ENCODE measurements at regions not wholly inside any gene's neighbourhood (a gene's known extent, or its start where the extent isn't known, plus 50 kb on each side); places are given as distances from the start of the nearest gene placed in this dataset.
"Not testable (repeated sequence)": the region's sequence is repeated elsewhere in the genome, so short reads cannot be mapped to it uniquely, and the experiment has no call there.

DNA sequence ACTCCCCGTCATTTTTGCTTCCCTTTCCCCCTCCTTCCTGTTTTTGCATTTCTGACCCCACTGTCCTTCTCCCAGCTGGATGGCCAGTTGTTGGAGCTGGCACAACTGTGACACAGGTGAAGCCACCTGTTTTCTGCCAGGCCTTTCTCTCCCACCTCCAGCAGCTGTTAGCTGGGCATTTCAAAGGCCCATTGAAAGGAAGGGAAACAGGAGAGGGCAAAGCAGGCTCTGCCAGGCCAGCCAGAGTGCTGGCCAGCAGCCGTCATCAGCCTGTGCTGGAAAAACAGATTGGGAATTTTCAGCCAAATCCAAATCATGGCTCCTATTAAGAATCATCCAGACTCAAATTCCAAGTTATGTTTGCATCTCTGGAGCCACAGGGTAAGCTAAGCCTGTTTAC is 155.2 kb upstream of the C2CD4B start:
- Histone ChIP-seq H3K9ac (ENCODE audit: low read length in 2 of 2) (no peak overlapping the region), H3K9me3 (ENCODE audit: control insufficient read depth in 2 of 2, low read length in 2 of 2) (no peaks in the 10 kb centered on the region), H3K27ac (ENCODE audit: low read length) (no peak overlapping the region), H3K36me3 (ENCODE audit: control insufficient read depth in 2 of 2, insufficient read depth in 2 of 2, low read length in 2 of 2) (no peaks in the 10 kb centered on the region), H3K27me3 (ENCODE audit: control insufficient read depth in 1 of 2, insufficient read depth in 2 of 2, low read length in 2 of 2) (no peaks in the 10 kb centered on the region), H3K4me3 (ENCODE audit: low read length in 2 of 2) (no peak overlapping the region), H3K4me1 (ENCODE audit: control insufficient read depth, insufficient read depth, low read length) (peaks cover 3% of the 10 kb centered on the region)

DNA sequence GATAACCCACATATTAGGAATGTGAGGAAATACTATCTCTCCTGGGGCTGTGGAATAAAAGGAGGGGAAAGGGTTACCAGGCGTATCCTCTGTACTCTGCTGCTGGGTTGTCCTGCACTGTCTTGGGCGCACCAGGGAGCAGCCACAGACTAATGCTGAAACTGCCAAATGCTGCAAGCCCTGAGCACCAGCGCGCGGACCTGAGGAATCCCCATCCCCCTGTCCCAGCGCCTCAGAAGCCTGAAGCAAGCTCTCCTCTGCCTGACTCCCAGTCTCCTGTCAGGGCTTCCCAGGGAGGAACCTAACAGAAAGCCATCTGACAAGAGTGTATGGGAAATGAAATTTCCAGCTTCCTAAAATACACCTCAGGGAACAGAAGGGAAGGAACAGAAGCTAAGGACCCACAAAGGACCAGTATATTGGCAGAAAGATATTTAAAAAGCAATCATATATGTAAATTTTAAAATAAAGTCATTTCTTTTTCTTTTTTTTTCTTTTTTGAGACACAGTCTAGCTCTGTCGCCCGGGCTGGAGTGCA is 158.3 kb upstream of the C2CD4B start:
- no peak overlapping the region for H3K4me3 ChIP-seq (ENCODE audit: low read length in 2 of 2)
- H3K9me3 ChIP-seq (ENCODE audit: control insufficient read depth in 2 of 2, low read length in 2 of 2) = no peaks in the 10 kb centered on the region
- no peaks in the 10 kb centered on the region for H3K36me3 ChIP-seq (ENCODE audit: control insufficient read depth in 2 of 2, insufficient read depth in 2 of 2, low read length in 2 of 2)
- no peak overlapping the region for H3K27ac ChIP-seq (ENCODE audit: low read length)
- no peak overlapping the region for H3K9ac ChIP-seq (ENCODE audit: low read length in 2 of 2)
- peaks cover 3% of the 10 kb centered on the region for H3K4me1 ChIP-seq (ENCODE audit: control insufficient read depth, insufficient read depth, low read length)
- H3K27me3 ChIP-seq (ENCODE audit: control insufficient read depth in 1 of 2, insufficient read depth in 2 of 2, low read length in 2 of 2) = no peaks in the 10 kb centered on the region

DNA sequence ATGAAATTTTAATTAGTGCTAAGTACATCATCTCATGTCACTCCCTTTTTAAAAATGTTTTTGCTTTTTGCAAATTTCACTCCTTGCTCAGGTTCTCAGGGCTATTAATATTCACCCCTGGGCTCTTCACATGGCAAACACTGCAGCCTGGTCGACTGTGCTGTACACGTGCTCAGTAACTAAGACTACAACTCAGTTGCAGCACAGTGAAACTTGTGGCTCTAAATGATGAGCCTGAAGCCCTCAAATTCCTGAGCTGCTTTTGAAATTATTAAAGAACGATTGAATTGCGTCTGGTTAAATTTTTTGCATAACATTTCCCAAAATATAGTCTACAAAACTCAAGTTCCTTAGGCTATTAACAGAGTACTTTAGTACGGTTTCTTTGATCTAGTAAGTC is 159.3 kb upstream of the C2CD4B start:
- H3K4me3 ChIP-seq (ENCODE audit: low read length in 2 of 2) = no peak overlapping the region
- H3K27ac ChIP-seq (ENCODE audit: low read length) = no peak overlapping the region
- no peaks in the 10 kb centered on the region for H3K27me3 ChIP-seq (ENCODE audit: control insufficient read depth in 1 of 2, insufficient read depth in 2 of 2, low read length in 2 of 2)
- H3K9ac ChIP-seq (ENCODE audit: low read length in 2 of 2) = no peak overlapping the region
- no peaks in the 10 kb centered on the region for H3K9me3 ChIP-seq (ENCODE audit: control insufficient read depth in 2 of 2, low read length in 2 of 2)
- H3K4me1 ChIP-seq (ENCODE audit: control insufficient read depth, insufficient read depth, low read length) = peaks cover 3% of the 10 kb centered on the region
- H3K36me3 ChIP-seq (ENCODE audit: control insufficient read depth in 2 of 2, insufficient read depth in 2 of 2, low read length in 2 of 2) = no peaks in the 10 kb centered on the region

DNA sequence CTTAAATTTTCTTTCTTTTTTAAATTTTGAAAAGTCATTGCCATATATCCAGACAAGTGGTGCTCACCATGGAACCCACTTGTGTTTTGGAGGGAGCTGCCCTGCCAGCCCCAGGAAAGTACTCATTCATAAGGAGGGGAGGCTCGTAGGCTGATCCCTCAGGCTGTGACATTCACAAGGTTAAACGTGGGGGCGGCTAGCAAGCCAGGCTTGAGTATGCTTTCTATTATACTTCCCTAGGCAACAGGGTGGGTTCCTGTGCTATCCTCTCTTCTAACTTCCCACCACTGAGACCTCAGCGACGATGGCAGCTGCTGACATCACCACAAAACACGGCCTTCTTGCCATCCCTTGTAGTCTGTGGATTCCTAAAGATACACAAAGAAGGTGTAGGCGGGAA is 160.5 kb upstream of the C2CD4B start:
- H3K27ac ChIP-seq (ENCODE audit: low read length) = no peak overlapping the region
- H3K4me1 ChIP-seq (ENCODE audit: control insufficient read depth, insufficient read depth, low read length) = no peaks in the 10 kb centered on the region
- H3K27me3 ChIP-seq (ENCODE audit: control insufficient read depth in 1 of 2, insufficient read depth in 2 of 2, low read length in 2 of 2) = no peaks in the 10 kb centered on the region
- H3K36me3 ChIP-seq (ENCODE audit: control insufficient read depth in 2 of 2, insufficient read depth in 2 of 2, low read length in 2 of 2) = no peaks in the 10 kb centered on the region
- H3K9ac ChIP-seq (ENCODE audit: low read length in 2 of 2) = no peak overlapping the region
- no peak overlapping the region for H3K4me3 ChIP-seq (ENCODE audit: low read length in 2 of 2)
- no peaks in the 10 kb centered on the region for H3K9me3 ChIP-seq (ENCODE audit: control insufficient read depth in 2 of 2, low read length in 2 of 2)

DNA sequence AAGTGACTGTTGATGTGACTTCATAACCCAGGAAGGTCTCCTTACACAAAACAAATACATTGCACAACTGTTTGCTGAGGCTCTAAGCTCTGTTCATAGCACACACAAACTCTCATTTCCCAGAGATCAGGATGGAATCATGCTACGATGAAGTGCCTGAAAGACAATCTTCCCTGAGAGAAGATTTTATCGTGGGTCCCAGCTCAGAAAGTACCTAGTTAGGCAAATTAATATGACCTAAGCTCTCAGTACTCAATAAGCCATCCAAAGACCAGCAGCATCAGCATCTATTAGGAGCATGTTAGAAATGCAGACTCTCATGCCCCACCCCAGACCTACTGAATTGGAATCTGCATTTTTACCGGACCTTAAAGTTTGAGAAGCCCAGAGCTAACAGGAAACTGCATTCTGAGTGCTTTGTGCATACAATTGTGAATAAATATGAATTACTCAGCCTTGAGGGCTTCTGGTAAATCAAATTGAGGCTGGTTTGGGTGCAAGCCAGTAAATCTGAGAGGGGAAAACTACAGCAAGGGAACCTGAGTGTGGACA is 161.5 kb upstream of the C2CD4B start:
- H3K9me3 ChIP-seq (ENCODE audit: control insufficient read depth in 2 of 2, low read length in 2 of 2) = no peaks in the 10 kb centered on the region
- H3K9ac ChIP-seq (ENCODE audit: low read length in 2 of 2) = no peak overlapping the region
- no peaks in the 10 kb centered on the region for H3K36me3 ChIP-seq (ENCODE audit: control insufficient read depth in 2 of 2, insufficient read depth in 2 of 2, low read length in 2 of 2)
- H3K4me3 ChIP-seq (ENCODE audit: low read length in 2 of 2) = no peak overlapping the region
- no peak overlapping the region for H3K27ac ChIP-seq (ENCODE audit: low read length)
- H3K4me1 ChIP-seq (ENCODE audit: control insufficient read depth, insufficient read depth, low read length) = no peaks in the 10 kb centered on the region
- H3K27me3 ChIP-seq (ENCODE audit: control insufficient read depth in 1 of 2, insufficient read depth in 2 of 2, low read length in 2 of 2) = no peaks in the 10 kb centered on the region

DNA sequence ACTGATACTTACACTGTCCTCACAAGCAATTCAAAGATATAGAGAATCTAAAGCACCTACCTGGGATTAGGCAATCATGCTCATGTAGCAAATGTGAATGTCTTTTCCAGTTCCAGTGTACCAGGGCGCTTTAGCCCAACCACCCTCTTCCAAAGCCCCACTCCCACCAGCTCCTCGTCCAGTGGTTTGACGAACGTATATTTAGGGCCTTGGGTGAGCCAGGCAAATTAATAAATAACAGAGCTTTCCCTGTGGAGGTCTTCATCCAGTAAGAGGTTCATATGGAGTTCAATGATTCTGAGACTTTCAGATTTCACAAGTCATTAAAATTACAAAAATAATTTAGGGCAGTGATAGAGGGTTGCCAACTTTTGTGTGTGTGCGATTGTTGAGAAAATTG is 162.3 kb upstream of the C2CD4B start:
- no peak overlapping the region for H3K27ac ChIP-seq (ENCODE audit: low read length)
- H3K36me3 ChIP-seq (ENCODE audit: control insufficient read depth in 2 of 2, insufficient read depth in 2 of 2, low read length in 2 of 2) = no peaks in the 10 kb centered on the region
- no peak overlapping the region for H3K9ac ChIP-seq (ENCODE audit: low read length in 2 of 2)
- no peaks in the 10 kb centered on the region for H3K9me3 ChIP-seq (ENCODE audit: control insufficient read depth in 2 of 2, low read length in 2 of 2)
- H3K4me1 ChIP-seq (ENCODE audit: control insufficient read depth, insufficient read depth, low read length) = no peaks in the 10 kb centered on the region
- no peak overlapping the region for H3K4me3 ChIP-seq (ENCODE audit: low read length in 2 of 2)
- H3K27me3 ChIP-seq (ENCODE audit: control insufficient read depth in 1 of 2, insufficient read depth in 2 of 2, low read length in 2 of 2) = no peaks in the 10 kb centered on the region

DNA sequence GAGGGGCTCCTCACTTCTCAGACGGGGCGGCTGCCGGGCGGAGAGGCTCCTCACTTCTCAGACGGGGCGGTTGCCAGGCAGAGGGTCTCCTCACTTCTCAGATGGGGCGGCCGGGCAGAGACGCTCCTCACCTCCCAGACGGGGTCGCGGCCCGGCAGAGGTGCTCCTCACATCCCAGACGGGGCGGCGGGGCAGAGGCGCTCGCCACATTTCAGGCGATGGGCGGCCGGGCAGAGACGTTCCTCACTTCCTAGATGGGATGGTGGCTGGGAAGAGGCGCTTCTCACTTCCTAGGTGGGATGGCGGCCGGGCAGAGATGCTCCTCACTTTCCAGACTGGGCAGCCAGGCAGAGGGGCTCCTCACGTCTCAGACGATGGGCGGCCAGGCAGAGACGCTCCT is 167.4 kb upstream of the C2CD4B start:
- not testable (repeated sequence) for H3K4me1 ChIP-seq (ENCODE audit: control insufficient read depth, insufficient read depth, low read length); H3K27ac ChIP-seq (ENCODE audit: low read length); H3K36me3 ChIP-seq (ENCODE audit: control insufficient read depth in 2 of 2, insufficient read depth in 2 of 2, low read length in 2 of 2); H3K9me3 ChIP-seq (ENCODE audit: control insufficient read depth in 2 of 2, low read length in 2 of 2); H3K9ac ChIP-seq (ENCODE audit: low read length in 2 of 2); H3K4me3 ChIP-seq (ENCODE audit: low read length in 2 of 2); H3K27me3 ChIP-seq (ENCODE audit: control insufficient read depth in 1 of 2, insufficient read depth in 2 of 2, low read length in 2 of 2)

DNA sequence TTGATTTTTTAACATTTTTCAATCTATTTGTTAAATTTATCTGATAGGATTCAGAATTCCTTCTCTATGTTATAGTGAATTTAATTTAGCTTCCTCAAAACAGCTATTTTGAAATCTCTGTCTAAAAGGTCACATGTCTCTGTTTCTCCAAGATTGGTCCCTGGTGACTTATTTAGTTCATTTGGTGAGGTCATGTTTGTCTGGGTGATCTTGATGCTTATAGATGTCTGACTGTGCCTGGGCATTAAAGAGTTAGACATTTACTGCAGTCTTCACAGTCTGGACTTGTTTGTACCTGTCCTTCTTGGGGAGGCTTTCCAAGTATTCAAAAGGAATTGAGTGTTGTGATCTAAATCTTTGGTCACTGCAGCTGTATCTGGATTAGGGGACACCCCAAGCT is 169.5 kb upstream of the C2CD4B start:
- Histone ChIP-seq H3K4me3 (ENCODE audit: low read length in 2 of 2) (no peak overlapping the region), H3K36me3 (ENCODE audit: control insufficient read depth in 2 of 2, insufficient read depth in 2 of 2, low read length in 2 of 2) (no peaks in the 10 kb centered on the region), H3K9me3 (ENCODE audit: control insufficient read depth in 2 of 2, low read length in 2 of 2) (no peaks in the 10 kb centered on the region), H3K4me1 (ENCODE audit: control insufficient read depth, insufficient read depth, low read length) (no peaks in the 10 kb centered on the region), H3K27me3 (ENCODE audit: control insufficient read depth in 1 of 2, insufficient read depth in 2 of 2, low read length in 2 of 2) (no peaks in the 10 kb centered on the region), H3K9ac (ENCODE audit: low read length in 2 of 2) (no peak overlapping the region), H3K27ac (ENCODE audit: low read length) (no peak overlapping the region)

DNA sequence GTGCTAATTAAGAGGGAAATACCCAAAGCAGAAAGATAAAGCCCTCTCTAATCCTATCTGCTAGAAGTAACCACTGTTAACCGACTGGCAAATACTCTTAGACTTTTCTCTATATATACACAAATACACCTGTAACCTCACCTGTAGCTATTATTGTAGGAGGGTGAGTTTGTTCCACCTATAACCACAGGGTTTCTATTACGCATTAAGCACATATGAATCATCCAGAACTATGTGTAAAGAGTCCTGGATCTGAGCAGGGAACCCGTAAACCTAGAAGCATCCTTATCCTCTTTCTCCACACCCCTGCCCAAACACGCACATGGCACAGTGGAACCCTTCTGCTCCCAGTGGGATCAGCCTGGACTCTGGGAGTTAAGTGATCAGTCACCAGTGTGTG is 172.8 kb upstream of the C2CD4B start:
- Histone ChIP-seq H3K9ac (ENCODE audit: low read length in 2 of 2) (no peak overlapping the region), H3K4me3 (ENCODE audit: low read length in 2 of 2) (no peak overlapping the region), H3K4me1 (ENCODE audit: control insufficient read depth, insufficient read depth, low read length) (no peaks in the 10 kb centered on the region), H3K27me3 (ENCODE audit: control insufficient read depth in 1 of 2, insufficient read depth in 2 of 2, low read length in 2 of 2) (no peaks in the 10 kb centered on the region), H3K36me3 (ENCODE audit: control insufficient read depth in 2 of 2, insufficient read depth in 2 of 2, low read length in 2 of 2) (no peaks in the 10 kb centered on the region), H3K9me3 (ENCODE audit: control insufficient read depth in 2 of 2, low read length in 2 of 2) (no peaks in the 10 kb centered on the region), H3K27ac (ENCODE audit: low read length) (no peak overlapping the region)

DNA sequence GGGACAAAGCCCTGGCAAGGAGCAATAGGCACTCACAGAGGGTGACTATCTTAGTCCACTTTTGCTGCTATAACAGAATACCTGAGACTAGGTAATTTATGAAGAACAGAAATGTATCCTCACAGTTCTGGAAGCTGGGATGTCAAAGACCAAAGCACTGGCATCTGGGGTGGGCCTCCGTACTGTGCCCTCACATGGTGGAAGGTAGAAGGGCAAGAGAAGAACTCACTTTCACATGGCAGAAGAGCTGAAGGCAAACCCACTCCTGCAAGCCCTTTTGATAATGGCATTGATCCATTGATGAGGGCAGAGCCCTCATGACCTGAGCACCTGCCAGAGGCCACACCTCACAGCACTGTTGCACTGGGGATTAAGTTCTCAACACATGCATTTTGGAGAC is 173.4 kb upstream of the C2CD4B start:
- Histone ChIP-seq H3K27ac (ENCODE audit: low read length) (no peak overlapping the region), H3K27me3 (ENCODE audit: control insufficient read depth in 1 of 2, insufficient read depth in 2 of 2, low read length in 2 of 2) (no peaks in the 10 kb centered on the region), H3K4me3 (ENCODE audit: low read length in 2 of 2) (no peak overlapping the region), H3K4me1 (ENCODE audit: control insufficient read depth, insufficient read depth, low read length) (no peaks in the 10 kb centered on the region), H3K36me3 (ENCODE audit: control insufficient read depth in 2 of 2, insufficient read depth in 2 of 2, low read length in 2 of 2) (no peaks in the 10 kb centered on the region), H3K9me3 (ENCODE audit: control insufficient read depth in 2 of 2, low read length in 2 of 2) (no peaks in the 10 kb centered on the region), H3K9ac (ENCODE audit: low read length in 2 of 2) (no peak overlapping the region)

DNA sequence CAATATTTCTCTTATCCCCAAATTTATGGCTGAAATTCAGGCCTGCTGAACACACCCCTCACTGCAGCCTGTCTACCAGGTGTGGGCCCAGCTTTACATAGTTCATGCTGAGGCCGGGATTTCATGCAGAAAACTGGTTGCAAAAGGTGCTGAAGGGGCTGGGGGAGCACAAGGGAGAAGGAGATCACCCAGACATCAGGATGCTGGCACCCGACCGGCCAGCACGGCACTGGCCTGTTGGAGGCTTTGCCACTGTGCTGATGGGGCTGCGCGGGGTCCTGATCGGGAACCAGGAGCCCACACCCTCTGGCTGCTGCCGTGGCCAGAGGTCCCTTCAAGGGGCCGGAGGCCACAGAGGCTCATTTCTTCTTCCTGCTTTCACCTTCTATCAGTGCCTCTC is 177.9 kb upstream of the C2CD4B start:
- no peaks in the 10 kb centered on the region for H3K4me1 ChIP-seq (ENCODE audit: control insufficient read depth, insufficient read depth, low read length)
- H3K4me3 ChIP-seq (ENCODE audit: low read length in 2 of 2) = no peak overlapping the region
- H3K9me3 ChIP-seq (ENCODE audit: control insufficient read depth in 2 of 2, low read length in 2 of 2) = peaks cover 0 to 2% of the 10 kb centered on the region in 2 donors
- no peak overlapping the region for H3K27ac ChIP-seq (ENCODE audit: low read length)
- H3K9ac ChIP-seq (ENCODE audit: low read length in 2 of 2) = no peak overlapping the region
- no peaks in the 10 kb centered on the region for H3K27me3 ChIP-seq (ENCODE audit: control insufficient read depth in 1 of 2, insufficient read depth in 2 of 2, low read length in 2 of 2)
- no peaks in the 10 kb centered on the region for H3K36me3 ChIP-seq (ENCODE audit: control insufficient read depth in 2 of 2, insufficient read depth in 2 of 2, low read length in 2 of 2)

Data from stomach smooth muscle (tissue), 2 donors.